ENCODE measurements at regions not wholly inside any gene's neighbourhood (a gene's known extent, or its start where the extent isn't known, plus 50 kb on each side); places are given as distances from the start of the nearest gene placed in this dataset.

DNA sequence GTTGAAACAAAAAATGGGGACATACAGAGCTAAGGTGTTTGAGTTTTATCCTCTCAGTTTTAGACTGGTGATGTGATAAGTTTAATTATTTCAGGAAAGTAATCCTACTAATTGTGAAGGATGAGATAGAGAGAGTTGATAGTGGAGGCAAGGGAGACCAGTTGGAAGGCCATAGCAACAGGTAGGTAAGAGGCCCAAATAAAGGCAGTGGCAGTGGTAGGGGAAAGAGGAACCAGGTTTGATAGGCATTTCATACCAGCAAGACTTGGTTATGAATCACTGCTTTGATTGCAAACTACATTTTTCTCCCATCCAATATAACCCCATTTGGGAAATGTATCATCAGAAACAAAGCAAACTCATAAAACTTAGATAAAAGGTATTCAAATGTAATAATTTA, 63.1 kb upstream of the SH3GLB1 start:
- TF ChIP-seq, protein P1, sequence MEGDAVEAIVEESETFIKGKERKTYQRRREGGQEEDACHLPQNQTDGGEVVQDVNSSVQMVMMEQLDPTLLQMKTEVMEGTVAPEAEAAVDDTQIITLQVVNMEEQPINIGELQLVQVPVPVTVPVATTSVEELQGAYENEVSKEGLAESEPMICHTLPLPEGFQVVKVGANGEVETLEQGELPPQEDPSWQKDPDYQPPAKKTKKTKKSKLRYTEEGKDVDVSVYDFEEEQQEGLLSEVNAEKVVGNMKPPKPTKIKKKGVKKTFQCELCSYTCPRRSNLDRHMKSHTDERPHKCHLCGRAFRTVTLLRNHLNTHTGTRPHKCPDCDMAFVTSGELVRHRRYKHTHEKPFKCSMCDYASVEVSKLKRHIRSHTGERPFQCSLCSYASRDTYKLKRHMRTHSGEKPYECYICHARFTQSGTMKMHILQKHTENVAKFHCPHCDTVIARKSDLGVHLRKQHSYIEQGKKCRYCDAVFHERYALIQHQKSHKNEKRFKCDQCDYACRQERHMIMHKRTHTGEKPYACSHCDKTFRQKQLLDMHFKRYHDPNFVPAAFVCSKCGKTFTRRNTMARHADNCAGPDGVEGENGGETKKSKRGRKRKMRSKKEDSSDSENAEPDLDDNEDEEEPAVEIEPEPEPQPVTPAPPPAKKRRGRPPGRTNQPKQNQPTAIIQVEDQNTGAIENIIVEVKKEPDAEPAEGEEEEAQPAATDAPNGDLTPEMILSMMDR (IDR thresholded peaks at IDR 0.05), result no peak
- TF ChIP-seq POLR2A (IDR thresholded peaks at IDR 0.05), result no peak

Measured in esophagus squamous epithelium (tissue), 4 donors.